Fibroblast of mammary gland (primary cell): ENCODE measurements at regions not wholly inside any gene's neighbourhood (a gene's known extent, or its start where the extent isn't known, plus 50 kb on each side); places are given as distances from the start of the nearest gene placed in this dataset.

ENCODE experiments used
- DNase-seq: peaks from one replicate; pipeline ENCODE4 v3.0.0-alpha.2; 2010; ENCODE audit warnings: low read depth
- H3K4me3 ChIP-seq: 2 replicates; pipeline ENCODE4 v1.5.1; 2011; ENCODE audit warnings: low read depth, mild to moderate bottlenecking, low read length, moderate library complexity; ENCODE audit not compliant: control insufficient read depth
- TF ChIP-seq, protein P1 (sequence below): conservative IDR thresholded peaks from 2 replicates; pipeline ENCODE4 v1.5.1; 2011; ENCODE audit warnings: low read depth, low read length, inconsistent platforms; ENCODE audit not compliant: control insufficient read depth, insufficient read depth

DNA sequence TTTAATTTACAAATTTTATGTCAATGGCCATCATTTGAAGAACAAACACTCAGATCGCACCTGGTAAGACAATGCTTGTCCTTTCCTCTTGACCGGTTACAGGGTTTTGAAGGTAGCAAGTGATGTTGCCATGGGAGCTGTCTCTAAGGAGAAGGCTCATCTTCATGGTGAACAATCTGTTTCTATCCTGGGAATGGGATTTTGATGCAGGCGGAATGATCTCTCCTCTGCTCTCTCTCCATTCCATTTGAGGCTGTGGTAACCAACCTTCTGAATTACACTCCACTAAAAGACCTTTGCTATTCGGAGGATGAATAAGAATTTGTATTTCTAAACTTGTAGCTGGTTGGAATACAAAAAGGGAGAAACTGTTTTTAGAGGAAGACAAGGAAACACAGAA is 57.9 kb upstream of the SLC5A9 start:
- H3K4me3 ChIP-seq = no peak overlapping the region
- DNase-seq = no peak
- TF ChIP-seq, protein P1, sequence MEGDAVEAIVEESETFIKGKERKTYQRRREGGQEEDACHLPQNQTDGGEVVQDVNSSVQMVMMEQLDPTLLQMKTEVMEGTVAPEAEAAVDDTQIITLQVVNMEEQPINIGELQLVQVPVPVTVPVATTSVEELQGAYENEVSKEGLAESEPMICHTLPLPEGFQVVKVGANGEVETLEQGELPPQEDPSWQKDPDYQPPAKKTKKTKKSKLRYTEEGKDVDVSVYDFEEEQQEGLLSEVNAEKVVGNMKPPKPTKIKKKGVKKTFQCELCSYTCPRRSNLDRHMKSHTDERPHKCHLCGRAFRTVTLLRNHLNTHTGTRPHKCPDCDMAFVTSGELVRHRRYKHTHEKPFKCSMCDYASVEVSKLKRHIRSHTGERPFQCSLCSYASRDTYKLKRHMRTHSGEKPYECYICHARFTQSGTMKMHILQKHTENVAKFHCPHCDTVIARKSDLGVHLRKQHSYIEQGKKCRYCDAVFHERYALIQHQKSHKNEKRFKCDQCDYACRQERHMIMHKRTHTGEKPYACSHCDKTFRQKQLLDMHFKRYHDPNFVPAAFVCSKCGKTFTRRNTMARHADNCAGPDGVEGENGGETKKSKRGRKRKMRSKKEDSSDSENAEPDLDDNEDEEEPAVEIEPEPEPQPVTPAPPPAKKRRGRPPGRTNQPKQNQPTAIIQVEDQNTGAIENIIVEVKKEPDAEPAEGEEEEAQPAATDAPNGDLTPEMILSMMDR = no peak

DNA sequence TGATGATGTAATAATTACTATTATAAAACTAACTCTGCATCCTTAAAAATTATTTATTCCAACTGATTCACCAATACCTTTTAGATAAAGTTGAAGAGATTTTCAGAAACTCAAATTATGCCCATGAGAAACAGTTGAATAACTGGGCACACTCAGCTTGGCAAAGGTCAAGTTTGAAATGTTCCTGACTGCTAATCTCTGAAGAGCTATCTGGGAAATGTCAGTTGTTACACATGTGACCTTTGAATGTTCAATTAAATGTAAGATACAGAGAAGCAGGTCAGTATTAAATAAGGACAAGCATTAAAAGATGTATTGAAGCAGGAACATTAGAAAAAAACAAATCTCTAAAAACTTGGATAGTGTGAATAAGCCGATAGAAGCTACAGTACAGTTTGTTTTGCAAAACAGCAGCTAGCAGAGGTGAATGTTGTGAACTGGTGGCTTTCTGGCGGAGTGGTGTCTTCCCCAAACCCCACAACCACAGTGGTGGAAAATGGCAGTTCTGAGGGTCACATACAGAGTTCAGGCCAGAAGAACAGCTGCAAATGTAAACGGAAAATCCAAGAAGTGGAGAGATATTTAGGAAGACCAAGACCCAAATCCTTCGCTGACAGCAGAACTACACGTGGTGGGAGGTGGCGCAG is 61.9 kb upstream of the SLC5A9 start:
- DNase-seq = no peak
- TF ChIP-seq, protein P1 = no peak
- H3K4me3 ChIP-seq = no peak overlapping the region

DNA sequence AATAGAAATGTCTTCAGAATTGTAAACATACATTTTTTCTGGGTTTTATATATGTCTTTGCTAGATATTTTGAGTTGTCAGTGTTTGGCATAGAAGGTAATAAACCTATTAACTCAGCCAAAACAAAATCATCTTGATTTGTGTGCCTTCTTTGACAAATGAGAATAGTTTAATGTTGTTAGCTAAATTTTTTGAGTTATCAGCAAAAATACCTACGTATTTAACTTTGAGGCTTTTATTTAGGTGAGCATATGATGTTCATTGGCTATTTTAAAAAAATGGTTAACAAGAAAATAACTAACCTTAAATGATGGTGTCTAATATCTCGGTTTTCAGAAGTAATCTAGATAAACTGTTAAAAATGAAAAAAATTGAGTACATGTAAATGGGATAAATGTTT is 83.2 kb upstream of the SLC5A9 start:
- TF ChIP-seq, protein P1 = no peak
- no peak overlapping the region for H3K4me3 ChIP-seq
- DNase-seq = no peak

DNA sequence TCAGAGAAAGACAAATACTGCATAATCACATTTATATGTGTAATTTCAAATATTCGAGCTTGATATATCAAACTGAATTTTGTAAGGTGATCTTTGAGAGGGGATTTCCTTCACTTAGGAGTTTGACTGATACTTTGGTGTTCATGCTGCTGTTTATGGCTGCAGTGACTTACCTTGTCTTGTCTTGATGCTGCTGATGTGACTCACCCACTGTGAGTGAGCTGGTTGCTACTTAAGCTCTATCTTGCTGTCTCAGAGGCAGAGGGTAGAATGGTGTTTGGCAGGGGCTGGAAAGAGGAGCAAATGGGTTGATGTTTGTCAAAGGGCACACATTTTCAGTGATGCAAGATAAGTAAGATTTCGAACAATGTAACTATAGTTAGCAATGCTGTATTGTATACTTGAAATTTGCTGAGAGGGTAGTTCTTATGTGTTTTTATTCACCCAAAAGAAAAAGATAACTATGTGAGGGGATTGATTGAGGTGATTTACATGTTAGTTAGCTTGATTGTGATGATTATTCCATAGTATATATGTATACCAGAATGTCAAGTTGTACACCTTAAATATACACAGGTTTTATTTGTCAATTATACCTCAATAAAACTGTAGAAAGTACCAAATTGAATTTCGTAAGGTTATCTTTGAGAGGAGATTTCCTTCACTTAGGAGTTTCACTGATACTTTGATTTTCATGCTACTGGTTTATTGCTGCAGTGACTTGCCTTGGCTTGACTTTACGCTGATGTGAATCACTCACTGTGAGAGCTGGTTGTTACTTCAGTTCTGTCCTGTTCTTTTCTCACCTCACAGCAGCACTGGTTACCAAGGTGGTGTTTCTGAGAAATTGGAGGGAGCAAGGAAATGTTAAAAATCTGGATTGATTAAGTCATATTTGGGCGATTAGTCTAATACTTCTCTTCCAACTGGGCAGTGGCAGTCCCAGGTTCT is 94.5 kb upstream of the SLC5A9 start:
- H3K4me3 ChIP-seq = no peak overlapping the region
- no peak for DNase-seq
- TF ChIP-seq, protein P1 = no peak

GRCh38 chr1:48123647-48124046 is 98.9 kb upstream of the SLC5A9 start:
- no peak overlapping the region for H3K4me3 ChIP-seq
- TF ChIP-seq, protein P1 = no peak
- DNase-seq = no peak

DNA sequence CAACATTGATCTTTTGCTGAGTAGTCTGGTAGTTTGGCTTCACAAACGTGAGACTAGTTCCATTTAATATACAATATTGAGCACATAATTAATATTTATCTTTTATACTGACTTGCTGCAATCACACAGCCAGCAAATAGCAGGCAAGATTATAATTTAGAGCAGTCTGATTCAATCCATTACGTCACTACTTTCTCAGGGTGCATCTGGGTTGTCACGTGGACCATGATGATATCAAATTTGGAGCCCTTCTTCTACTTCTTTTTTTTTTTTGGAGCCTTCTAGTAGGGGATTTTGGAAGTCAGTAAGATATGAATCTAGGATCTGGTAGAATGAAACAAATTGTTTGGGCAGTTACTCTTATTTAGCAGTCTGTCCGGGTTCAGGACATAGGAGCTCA is 100.6 kb upstream of the SLC5A9 start:
- H3K4me3 ChIP-seq = no peak overlapping the region
- DNase-seq = no peak
- TF ChIP-seq, protein P1 = no peak

DNA sequence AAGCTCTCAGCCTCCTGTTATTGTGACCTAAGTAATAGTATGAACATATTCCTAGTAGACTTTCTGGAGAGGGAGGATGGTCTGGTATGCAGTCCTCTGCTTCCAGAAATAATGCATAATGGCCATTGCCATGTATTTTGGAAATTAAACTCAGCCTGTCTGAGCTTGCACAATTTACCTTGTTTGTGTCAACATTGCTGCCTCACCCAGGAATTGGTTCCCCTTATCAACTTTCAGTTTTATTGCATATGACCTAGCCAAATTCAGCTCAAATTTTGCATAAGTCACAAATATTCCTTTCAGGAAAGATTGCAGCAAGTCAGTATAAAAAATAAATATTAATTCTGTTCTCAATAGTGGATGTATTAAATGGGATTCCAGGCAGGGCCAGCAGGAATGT is 101.9 kb upstream of the SLC5A9 start:
- H3K4me3 ChIP-seq = no peak overlapping the region
- TF ChIP-seq, protein P1 = no peak
- no peak for DNase-seq
